ENCODE measurements at regions not wholly inside any gene's neighbourhood (a gene's known extent, or its start where the extent isn't known, plus 50 kb on each side); places are given as distances from the start of the nearest gene placed in this dataset.

DNA sequence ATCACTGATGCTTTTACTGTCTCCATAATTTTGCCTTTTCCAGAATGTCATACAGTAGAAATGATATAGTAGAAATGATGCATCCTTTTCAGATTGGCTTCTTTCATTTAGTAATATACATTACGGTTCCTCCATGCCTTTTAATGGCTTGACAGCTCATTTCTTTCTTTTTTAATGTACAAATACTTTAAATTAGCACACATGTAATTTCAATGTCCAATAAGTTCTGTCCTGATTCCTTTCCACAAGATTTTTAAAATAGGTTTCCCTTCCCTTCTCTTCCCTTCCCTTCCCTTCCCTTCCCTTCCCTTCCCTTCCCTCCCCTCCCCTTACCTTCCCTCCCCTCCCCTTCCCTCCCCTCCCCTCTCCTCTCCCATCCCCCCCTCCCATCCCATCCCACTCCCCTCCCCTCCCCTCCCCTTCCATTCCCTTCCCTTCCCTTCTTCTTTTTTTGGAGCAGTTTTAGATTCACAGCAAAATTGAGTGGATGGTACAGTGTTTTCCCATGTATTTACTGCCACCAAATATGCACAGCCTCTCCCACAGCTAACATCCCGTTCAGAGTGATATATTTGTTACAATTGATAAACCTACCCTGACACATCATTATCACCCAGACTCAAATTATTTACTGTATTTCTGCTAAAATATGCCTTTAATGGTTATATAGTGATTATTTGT lies 398.8 kb downstream of the RNF144B start:
- FAIRE-seq: no peak

DNA sequence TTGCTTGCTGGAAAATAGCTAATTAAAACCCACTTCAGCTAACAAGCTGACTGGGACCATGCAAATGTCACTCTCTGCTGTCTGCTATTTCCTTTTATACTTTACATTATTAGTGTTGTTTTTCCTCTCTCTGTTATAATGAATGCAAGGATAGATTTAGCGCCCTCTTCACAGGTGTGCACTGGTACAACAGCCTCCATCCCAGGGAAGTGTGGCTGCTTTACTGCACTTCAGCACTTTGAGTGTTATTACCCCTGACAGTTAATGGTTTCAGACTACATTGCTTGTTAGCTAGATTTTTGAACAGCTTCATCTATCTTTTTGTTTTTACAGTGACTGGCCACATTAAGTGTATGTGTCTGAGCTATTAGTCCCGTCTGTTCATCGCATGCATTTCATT lies 405.7 kb downstream of the RNF144B start:
- no peak for FAIRE-seq

DNA sequence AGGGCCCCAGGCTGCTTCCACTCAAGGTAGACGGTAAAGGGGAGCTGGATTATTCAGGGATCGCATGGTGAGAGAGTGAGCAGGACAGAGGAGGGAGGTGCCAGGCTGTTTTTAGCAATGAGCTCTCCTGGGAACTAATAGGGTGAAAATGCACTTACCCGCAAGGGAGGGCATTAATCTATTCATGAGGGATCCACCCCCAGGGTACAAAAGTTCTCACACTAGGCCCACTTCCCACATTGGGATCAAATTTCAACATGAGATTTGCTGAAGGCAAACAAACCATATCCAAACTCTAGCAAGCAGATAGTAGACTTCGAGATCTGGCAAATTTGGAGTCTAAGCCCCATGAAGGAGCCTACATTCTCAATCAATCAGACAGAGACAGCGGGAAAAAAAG lies 408.6 kb downstream of the RNF144B start:
- no peak for FAIRE-seq

DNA sequence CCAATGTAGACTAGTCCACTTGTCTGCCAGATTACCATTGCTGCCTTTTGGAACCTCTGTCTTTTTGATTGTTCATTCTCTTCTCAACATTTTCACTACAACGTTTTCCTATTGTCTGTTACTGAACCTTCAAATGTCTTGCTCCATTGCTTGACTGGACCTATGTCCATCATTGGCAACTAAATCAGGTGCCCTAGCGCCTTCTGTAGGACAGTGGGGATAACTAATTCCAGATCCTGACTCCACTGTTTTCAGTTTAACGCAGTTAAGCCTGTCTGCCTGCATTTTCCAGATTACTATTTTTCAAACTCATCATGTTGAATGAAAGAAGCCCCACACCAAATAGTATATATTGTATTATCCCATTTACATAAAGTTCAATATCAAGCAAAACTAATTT lies 433.6 kb downstream of the RNF144B start:
- FAIRE-seq: no peak

DNA sequence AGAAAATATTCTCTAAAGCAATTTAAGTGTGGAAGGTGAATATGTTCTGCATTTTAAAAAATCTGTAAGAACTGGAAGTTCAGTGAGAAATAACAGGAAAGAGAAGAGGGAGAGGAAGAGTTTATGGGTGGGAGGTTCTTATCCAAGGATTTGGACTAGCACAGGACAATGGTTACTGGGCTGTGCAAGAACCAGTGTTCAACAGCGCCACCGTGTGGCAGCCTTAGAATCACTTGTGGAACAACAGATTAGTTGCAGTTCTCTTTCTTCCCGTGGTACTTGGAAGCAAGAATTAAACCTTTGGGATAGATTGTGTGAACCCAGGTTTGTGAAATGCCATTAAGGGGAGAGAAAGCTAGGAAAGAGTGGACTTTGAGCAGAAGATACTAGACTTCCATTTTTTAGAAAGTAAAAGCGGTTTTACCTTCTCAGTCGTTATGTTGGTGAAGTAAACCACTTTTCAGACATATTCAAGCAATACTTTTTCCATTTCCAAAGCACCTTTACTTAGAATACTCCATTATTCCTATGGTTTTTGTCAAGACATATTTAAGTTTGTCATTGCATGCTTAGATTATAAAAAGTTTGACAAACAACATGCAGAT lies 436.7 kb downstream of the RNF144B start:
- FAIRE-seq: no peak

DNA sequence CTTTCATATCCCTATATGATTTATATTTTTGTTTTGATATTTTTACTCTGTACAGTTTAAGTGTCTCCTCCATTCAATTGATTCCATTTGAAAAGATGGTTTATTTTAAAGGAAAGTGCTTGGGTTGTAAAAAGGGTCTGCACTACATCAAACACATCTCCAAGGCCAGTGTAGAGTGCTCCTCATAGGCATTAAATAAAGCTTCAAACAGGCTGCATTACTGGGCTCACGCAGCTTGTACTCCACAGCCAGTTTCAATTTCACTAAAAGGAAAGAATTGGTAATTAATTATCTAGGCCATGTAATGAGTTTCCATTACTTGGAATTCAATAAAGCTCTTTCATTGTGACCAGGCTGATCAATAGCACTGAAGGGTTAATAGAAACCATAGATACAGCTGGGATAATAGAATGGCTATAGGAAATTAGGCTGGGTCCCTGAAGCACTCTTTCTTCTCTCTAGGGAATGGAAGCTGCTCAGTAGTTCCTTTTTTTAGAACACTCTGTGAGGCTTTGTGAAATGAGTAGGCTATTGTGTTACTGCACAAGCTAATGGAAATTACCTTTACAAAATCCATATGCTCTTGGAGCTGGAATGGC lies 442.2 kb downstream of the RNF144B start:
- FAIRE-seq: no peak

DNA sequence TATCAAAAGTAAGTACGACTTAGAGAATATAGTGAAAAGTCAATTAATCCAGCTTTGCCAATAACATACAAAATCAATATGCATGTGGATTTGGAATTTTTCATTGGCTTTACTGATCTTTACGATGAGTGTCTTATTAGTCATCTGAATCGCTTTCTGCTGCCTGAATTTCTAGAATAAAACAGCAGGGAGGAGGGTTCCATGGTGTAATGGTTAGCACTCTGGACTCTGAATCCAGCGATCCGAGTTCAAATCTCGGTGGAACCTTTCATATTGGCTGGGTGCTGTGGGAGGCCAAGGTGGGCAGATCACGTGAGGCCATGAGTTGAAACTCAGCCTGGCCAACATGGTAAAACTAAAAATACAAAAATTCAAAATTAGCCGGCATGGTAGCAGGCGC lies 448.8 kb downstream of the RNF144B start:
- FAIRE-seq: no peak

DNA sequence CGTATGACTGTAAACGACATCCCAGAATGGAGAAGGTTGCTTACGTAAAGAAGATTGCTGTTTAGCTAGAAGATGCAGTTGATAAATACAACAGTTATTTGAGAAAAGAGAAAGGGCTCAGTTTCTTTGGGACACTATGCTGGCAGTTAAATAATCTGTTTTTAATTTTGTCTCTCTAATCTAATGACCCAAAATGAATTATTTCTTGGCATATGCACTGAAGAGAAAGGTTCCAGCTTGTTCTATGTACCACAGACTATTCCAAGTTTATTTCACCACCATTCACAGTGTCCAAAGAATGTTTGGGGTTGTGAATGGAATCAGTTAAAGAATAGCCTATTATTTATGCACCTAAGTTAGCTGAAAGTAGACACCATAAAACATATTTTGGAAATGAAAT lies 449.9 kb downstream of the RNF144B start:
- FAIRE-seq: no peak

DNA sequence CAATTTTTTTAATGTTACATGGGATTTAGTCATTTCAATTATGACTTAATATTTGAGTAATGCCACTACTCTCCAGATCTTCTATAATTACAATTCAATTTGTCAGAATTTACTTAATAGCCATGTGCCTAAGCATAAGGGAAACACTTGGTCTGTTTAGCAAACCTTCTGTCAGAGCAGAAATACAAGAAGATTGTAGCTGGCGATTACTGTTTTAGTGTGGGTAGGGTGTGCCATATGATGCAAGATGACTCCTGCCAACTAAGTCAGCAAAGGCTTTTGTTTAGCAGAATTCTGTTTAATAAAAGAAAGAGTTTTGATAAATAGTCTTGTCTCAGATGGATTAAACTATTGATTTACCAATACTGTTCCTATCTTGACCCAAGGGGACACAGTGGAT lies 455.4 kb downstream of the RNF144B start:
- FAIRE-seq: no peak

DNA sequence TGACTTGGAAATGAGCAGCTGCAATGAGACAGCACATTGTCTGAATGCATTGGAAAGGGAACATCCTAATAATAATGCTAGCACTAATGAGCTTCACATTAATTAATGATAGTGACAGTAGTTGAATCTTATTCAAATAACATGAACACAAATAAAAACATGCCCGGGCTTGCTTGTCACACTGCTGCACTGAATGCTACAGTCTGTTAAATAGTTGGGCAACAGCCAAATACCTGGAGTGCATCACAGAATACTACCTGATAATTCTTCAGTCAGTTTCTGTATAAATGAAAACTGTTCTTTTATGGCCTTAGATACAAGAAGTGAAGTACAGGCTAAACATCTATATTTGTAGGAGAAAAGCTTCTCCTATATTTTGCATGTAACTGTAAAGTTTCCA lies 458.7 kb downstream of the RNF144B start:
- FAIRE-seq: no peak

DNA sequence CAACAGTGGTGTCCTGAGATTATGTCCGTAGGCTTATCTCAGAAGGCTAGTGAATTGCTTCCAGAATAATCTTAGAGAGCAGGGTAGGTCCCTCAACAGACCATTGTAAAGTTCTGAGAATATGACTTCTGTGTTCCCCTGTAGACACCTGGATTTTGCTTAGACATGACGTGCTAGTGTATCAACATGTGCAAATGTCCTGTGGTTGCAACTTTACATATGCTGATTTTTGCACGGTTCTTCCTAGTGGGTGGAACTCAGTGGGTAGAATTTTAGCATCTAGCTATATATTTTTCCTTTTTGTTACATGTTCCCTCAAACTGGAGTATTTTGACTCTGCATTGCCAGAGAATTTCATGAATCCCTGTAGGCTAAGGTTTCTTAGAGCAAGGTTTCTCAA lies 459.2 kb downstream of the RNF144B start:
- FAIRE-seq: no peak

DNA sequence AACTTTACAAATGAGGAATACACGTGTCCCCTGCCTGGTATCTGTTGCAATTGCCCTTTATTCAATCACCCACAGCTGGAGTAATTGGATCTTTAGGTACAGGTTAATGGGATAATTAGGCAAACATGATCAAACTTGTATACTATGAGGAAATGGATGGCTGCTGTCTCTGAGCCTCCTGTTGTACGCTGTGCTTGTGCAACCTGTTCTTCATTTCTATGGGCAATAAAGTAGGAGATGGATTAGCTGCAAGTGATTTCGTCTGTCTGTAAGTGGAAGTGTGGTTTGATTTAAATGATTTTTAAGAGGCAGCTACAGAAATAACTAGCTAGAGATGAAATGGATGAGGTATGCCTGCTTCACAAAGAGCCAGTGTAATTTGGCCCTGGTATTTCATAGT lies 474.1 kb downstream of the RNF144B start:
- no peak for FAIRE-seq

DNA sequence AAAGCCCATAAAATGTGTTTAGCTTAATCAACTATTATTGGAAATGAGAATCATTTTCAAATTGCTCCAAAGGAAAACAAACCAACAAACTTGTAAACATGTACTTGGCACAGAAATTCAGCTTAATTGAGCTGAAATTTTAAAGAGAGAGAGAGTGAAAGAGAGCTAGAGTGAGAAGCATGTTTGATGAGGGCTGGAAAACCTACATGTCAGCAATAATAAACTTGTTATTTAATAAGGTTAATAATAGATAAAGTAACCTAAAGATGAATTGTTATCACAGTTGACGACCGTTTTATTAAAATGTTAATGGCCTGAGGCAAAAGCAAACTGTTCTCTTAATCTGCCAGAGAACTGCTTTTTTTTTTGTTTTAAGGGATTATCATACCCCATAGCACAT lies 496.1 kb downstream of the RNF144B start:
- no peak for FAIRE-seq

DNA sequence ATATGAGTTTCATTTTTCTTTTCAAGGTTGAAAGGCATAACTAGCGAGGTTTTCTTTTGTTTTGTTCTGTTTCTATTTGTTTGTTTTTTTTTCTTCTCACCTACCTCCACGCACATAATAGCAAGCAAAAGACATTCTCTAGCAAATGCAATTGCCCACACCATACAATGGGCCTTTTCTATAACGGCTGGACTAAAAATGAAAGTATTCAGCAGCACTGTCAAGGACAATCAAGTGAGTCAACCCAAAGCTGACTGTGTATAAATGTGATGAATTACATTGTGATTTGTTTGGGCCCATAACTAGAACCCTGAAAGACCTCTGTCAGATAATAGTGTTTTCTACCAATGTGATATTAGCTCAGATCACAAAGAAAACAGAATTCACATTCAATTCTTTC lies 496.7 kb downstream of the RNF144B start:
- FAIRE-seq: no peak

DNA sequence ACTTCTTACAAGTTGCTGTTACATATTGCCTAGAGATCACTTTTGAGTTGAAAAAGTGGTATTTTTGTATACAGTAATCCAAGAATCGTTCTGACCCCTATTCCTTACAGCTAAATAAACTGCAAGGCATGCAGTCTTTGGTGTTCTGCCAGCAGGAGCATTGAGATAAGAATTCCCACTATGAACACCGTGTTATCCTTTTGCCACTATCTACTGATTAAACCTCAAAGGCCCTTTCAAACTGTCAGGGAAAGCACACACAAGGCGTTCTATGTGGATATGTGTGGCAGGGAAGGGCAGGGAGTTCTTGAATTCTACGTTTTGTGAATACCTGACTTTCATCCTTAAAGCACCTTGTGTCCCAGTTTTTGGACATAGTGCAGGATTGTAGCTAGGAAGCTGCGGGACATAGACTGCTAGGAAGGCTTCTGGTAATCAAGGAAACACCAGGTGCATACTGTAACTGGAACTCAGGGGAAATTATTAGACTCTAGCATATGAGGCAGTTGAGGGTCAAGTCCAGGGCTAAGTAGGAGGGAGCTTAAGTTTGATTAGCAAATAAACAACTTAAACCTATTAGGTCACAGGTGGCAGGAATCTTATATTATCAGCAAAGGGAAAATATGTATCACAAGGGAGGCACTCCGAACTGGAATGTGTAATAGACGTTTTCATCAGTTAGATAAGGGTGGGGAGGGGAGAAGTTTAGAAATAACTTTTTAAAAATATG lies 506.6 kb downstream of the RNF144B start:
- FAIRE-seq: no peak

DNA sequence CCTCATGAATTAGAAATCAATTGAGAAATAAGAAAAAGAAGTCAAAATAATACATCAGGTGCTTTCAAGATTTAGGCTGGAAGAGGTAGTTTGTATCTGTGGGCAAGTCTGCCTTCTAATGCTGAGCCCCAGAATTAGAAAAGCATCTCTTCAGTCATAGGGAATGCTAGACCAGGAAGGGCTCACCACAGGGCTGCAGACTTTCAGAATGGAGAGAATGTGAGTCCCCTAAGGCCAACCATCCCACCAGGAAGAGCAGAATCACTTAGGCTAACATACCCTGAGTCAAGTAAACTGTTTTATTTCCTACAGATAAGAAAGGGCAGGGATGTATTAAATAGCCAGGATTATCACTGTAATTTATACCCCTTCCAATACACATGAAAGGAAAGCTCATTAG lies 510.2 kb downstream of the RNF144B start:
- no peak for FAIRE-seq

DNA sequence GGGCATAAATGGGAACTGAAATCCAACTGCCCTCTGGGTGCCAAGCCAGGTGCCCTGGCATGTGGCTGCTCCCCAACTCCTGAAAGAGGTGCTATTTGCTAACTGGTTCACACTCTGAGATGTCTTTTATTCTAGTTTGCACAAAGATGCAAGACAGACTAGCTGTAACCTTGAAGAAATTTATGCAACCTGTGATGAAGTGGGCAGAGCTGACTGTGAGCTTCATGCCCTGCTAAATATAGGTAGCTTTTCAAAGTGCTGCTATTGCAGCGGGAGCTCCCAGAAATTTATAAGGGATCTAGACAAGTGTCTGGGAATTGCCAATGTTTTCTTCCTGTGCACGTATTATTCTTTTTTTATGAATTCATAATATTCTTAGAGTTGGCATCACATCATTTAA lies 517.5 kb downstream of the RNF144B start:
- FAIRE-seq: no peak

DNA sequence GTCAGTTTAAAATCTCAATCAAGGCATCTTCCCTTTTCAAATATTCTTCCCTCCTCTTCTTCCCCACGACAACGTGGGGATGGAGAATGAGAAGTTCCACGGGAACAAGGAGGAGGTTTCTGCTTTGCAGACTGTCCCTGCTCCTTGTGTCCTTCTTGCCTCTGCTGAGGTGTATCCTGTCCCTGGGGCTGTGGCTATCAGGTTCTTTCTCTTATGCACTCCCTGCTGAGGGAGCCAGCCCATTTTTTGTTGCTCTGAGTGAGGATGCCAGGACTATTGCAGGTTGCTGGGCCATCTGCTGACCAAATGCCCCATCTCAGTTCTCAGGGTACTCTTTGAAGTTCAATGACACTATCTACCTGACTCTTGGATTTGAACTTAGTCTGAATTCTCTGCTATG lies 533.6 kb downstream of the RNF144B start:
- FAIRE-seq: no peak

DNA sequence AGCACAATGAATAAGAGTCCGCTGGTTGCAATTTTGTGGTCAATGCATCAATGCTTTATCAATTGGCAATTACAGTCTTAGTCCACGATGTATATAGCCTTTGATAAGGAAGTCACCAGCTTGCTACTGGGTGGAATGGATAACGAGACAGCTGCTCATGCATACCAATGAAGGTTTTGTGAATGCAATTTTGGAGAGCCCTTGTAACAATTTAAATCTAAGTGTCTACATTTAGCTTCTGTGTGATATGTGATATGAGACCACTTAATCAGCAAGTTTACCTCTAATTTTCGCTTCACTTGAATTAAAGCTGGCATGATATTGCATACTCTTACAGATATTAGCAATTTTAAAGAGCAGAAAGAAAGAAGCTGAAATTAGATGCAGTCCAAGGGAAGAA lies 543.9 kb downstream of the RNF144B start:
- FAIRE-seq: no peak

DNA sequence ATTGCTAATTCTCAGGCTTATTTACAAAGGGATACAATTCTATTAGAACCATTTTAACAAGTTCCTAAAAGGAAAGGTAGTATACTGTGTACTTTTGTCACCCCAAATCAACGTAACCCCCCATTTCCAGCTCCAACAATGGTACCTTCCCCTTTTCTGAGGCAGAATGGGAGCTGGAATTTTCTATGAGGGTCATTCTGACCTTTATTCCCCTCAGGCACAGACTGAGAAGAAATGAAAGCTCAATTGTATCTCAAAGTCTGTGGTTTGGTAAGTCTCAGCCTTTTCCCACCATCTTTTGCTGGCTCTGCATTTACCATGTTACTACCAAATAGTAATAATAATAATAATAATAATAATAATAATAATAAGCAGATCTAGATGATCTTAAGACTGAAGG lies 571.0 kb downstream of the RNF144B start:
- FAIRE-seq: no peak

DNA sequence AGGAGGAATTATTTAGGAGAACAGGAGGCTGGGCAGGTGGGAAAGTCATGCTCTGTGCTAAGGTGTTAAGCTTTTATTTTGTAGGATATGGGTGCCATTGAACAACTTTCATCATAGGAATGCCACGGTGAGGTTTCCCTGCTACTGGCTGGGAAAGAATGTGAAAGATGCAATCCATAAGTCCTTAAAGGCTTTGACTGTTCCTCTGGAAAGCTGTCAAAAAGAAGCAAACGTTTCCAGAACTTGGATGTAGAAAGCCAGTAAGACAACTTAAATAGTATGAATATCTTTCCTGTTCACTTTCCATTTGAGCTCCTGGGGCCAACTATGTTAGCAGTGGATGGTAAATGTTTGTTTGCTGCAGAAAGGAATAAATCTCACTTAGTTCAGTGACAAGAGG lies 574.4 kb downstream of the RNF144B start:
- FAIRE-seq: no peak

DNA sequence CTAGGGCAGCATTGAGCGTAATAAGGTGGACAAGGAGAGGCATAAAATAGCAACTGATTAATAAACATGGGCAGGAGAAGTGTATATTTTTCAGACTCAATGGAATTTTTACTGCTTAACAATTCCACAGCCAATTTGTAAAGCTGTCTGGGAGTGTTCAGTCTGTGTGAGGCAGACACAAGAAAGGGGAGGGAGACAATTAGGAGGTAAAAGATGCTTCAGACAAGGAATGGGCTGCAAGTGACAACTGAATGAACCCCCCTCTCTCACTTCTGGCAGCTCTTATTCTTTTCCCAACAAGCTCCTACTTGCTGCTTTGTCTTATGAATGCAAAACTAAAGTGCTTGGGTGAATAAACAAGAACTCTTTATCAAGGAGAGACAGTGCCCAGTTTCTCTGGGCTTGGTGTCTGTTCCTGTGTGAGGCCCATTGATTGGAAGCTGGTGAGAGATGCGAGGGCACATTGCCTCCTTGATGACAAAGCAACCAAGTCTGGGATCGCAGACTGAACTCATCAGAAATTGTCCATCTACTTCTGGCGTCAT lies 575.3 kb downstream of the RNF144B start:
- no peak for FAIRE-seq

DNA sequence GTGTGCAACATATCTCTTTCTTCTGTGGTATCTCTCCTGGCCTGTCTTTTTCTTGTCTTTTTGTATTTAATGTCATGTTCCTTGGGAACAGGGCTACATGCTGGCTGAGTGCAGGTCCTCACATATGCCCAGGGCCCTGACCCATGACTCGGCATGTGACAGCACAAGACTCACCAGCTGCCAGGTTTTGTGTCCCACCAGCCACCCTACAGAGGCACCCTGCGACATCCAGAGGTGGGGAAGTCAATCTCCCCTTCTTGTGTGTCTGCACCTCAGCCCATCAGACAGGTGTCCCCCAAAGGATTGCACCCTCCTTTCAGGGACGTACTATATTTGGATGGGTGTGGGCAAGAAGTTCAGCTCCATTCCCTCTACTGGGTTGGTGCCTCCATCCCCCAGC lies 576.3 kb downstream of the RNF144B start:
- FAIRE-seq: no peak

DNA sequence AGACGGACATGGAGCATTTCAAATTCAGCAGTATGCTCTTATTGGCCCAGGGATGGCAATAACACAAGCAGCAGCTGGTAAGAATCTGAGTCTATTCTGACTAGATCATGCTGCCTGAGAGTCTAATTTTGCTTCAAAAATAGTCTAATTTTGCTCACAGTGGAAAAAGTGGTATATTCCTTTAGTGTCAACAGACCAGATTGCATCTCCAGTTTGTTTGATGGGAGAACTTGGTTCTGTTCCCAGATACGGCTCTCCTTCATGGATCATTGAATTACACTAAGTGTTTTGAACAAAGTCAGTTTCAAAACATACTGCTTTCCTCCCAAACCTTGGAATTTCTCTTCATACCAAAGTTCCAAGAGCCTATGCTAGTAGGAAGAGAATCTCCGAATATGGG lies 586.1 kb downstream of the RNF144B start:
- no peak for FAIRE-seq
